Fibroblast of lung (primary cell): ENCODE measurements at regions not wholly inside any gene's neighbourhood (a gene's known extent, or its start where the extent isn't known, plus 50 kb on each side); places are given as distances from the start of the nearest gene placed in this dataset.

Experiments
- CTCF ChIP-seq, 2 donors: IDR thresholded peaks in 1 of 2; conservative IDR thresholded peaks in 1 of 2; 1 replicate in 1 of 2; 2 replicates in 1 of 2; pipeline ENCODE4 v1.5.1; 2011 to 2012; ENCODE audit warnings: low read length in 2 of 2, control low read depth in 1 of 2, inconsistent platforms in 1 of 2, low read depth in 1 of 2, mild to moderate bottlenecking in 1 of 2
- EZH2 ChIP-seq: IDR thresholded peaks from 2 replicates; pipeline ENCODE4 v1.5.1; 2012; ENCODE audit warnings: low read length, control low read depth, mild to moderate bottlenecking; ENCODE audit errors: missing control alignments

GRCh38 chr2:187177253-187177652 lies 270.8 kb downstream of the CALCRL start:
- TF ChIP-seq CTCF (conservative IDR thresholded peaks at IDR 0.05 in 1 of 2, IDR thresholded peaks at IDR 0.05 in 1 of 2; ENCODE audit: low read depth in 1 of 2, low read length in 2 of 2) = no peak
- no peak for TF ChIP-seq EZH2
